Caco-2 (cell line): ENCODE measurements at regions not wholly inside any gene's neighbourhood (a gene's known extent, or its start where the extent isn't known, plus 50 kb on each side); places are given as distances from the start of the nearest gene placed in this dataset.

Experiments
- BruUV-seq: library from RNA; stranded (reverse); fragments of 400-500 nt; replicated peaks from 2 replicates; lab custom pipeline; 2021; lab: Mats Ljungman, UMichigan
- CTCF ChIA-PET: fragments of 300-600 bp; sonication (Branson Sonifier 250); formaldehyde crosslinking; loops from one replicate; lab custom pipeline; 2022; ENCODE audit warnings: antibody characterized with exemption; lab: Charles Lee
- POLR2A ChIA-PET: fragments of 300-600 bp; sonication (Branson Sonifier 250); formaldehyde crosslinking; loops from one replicate; lab custom pipeline; 2022; ENCODE audit warnings: antibody characterized with exemption; lab: Charles Lee
- DNase-seq, 2 experiments: peaks; one replicate each; pipeline versions ENCODE4 v3.0.0 to v3.0.0-alpha.2; 2020 to 2022
- H3K27me3 ChIP-seq: replicated peaks from 2 replicates; pipeline ENCODE4 v1.6.0; 2011; ENCODE audit warnings: low read length; ENCODE audit not compliant: control insufficient read depth, insufficient read depth
- H3K36me3 ChIP-seq: 2 replicates; pipeline ENCODE4 v1.5.1; 2011; ENCODE audit warnings: low read length; ENCODE audit not compliant: control insufficient read depth, insufficient read depth
- H3K4me1 ChIP-seq: fragments of 250-450 bp; sonication (Bioruptor Pico); 2 replicates; pipeline ENCODE4 v1.5.1; 2020; ENCODE audit warnings: mild to moderate bottlenecking
- H3K4me3 ChIP-seq: 2 replicates; pipeline ENCODE4 v1.5.1; 2011; ENCODE audit warnings: low read depth, mild to moderate bottlenecking, control low read depth, low read length
- H3K9me3 ChIP-seq: fragments of 250-450 bp; sonication (Bioruptor Pico); 2 replicates; pipeline ENCODE4 v1.5.1; 2020; ENCODE audit warnings: mild to moderate bottlenecking, moderate library complexity
- H3K27ac Mint-ChIP-seq: one replicate; pipeline ENCODE4 v1.8.0; 2022; ENCODE audit warnings: mixed read lengths; ENCODE audit not compliant: unreplicated experiment
- H3K27me3 Mint-ChIP-seq: one replicate; pipeline ENCODE4 v1.8.0; 2022; ENCODE audit warnings: mixed read lengths; ENCODE audit not compliant: insufficient read depth, unreplicated experiment
- H3K36me3 Mint-ChIP-seq: one replicate; pipeline ENCODE4 v1.8.0; 2022; ENCODE audit warnings: mild to moderate bottlenecking, mixed read lengths; ENCODE audit not compliant: insufficient read depth, unreplicated experiment
- H3K4me1 Mint-ChIP-seq: one replicate; pipeline ENCODE4 v1.8.0; 2022; ENCODE audit warnings: low read depth, mixed read lengths; ENCODE audit not compliant: unreplicated experiment
- H3K4me3 Mint-ChIP-seq: one replicate; pipeline ENCODE4 v1.8.0; 2022; ENCODE audit warnings: mild to moderate bottlenecking, moderate library complexity, mixed read lengths; ENCODE audit not compliant: unreplicated experiment
- H3K9me3 Mint-ChIP-seq: one replicate; pipeline ENCODE4 v1.8.0; 2022; ENCODE audit warnings: mixed read lengths; ENCODE audit not compliant: unreplicated experiment
- CTCF ChIP-seq, 2 experiments: fragments of 200-600 bp in 1 of 2; IDR thresholded peaks; 1 replicate in 1 of 2; 2 replicates in 1 of 2; pipeline versions ENCODE4 v1.5.1 to v1.8.0; 2011 to 2022; ENCODE audit warnings: antibody characterized with exemption in 1 of 2, control low read depth in 1 of 2, inconsistent platforms in 1 of 2, low read depth in 1 of 2, low read length in 1 of 2, mild to moderate bottlenecking in 1 of 2, moderate library complexity in 1 of 2; ENCODE audit not compliant: insufficient read depth in 1 of 2, severe bottlenecking in 1 of 2, unreplicated experiment in 1 of 2
- intact Hi-C: fragments of 100-400 bp; cut with micrococcal nuclease; formaldehyde crosslinking; loops from one replicate; pipeline ENCODE4 v1.10.0; 2022; ENCODE audit not compliant: unreplicated experiment

- TF ChIP-seq CTCF (IDR thresholded peaks at IDR 0.05; ENCODE audit: insufficient read depth in 1 of 2, low read depth in 1 of 2, low read length in 1 of 2, severe bottlenecking in 1 of 2, unreplicated experiment in 1 of 2), result no peak
- H3K27ac Mint-ChIP-seq, result no peak overlapping the region
- intact Hi-C loops, result no loop called here
- H3K36me3 Mint-ChIP-seq, result no peaks in the 10 kb centered on the region
- ChIA-PET POLR2A (no interaction called here), CTCF (no interaction called here)
- H3K9me3 Mint-ChIP-seq, result no peaks in the 10 kb centered on the region
- DNase-seq, result no peak
- H3K4me3 Mint-ChIP-seq, result no peak overlapping the region
- no TSS peak for BruUV-seq
- Histone ChIP-seq H3K36me3 (no peaks in the 10 kb centered on the region), H3K27me3 (no peaks in the 10 kb centered on the region), H3K4me3 (no peak overlapping the region), H3K4me1 (no peaks in the 10 kb centered on the region), H3K9me3 (no peaks in the 10 kb centered on the region)
- H3K4me1 Mint-ChIP-seq, result no peaks in the 10 kb centered on the region
- peaks cover 2% of the 10 kb centered on the region for H3K27me3 Mint-ChIP-seq
Observed at GRCh38 chr9:82745919-82746318, 317.0 kb downstream of the RASEF start.

- H3K27me3 Mint-ChIP-seq, result no peaks in the 10 kb centered on the region
- no peaks in the 10 kb centered on the region for H3K9me3 Mint-ChIP-seq
- no peaks in the 10 kb centered on the region for H3K4me1 Mint-ChIP-seq
- Histone ChIP-seq H3K9me3 (no peaks in the 10 kb centered on the region), H3K4me1 (no peaks in the 10 kb centered on the region), H3K4me3 (no peak overlapping the region), H3K27me3 (no peaks in the 10 kb centered on the region), H3K36me3 (no peaks in the 10 kb centered on the region)
- BruUV-seq, result no TSS peak
- TF ChIP-seq CTCF (IDR thresholded peaks at IDR 0.05; ENCODE audit: insufficient read depth in 1 of 2, low read depth in 1 of 2, low read length in 1 of 2, severe bottlenecking in 1 of 2, unreplicated experiment in 1 of 2), result no peak
- no peak for DNase-seq
- H3K4me3 Mint-ChIP-seq, result no peak overlapping the region
- no peak overlapping the region for H3K27ac Mint-ChIP-seq
- intact Hi-C loops, result no loop called here
- H3K36me3 Mint-ChIP-seq, result no peaks in the 10 kb centered on the region
- ChIA-PET POLR2A (no interaction called here), CTCF (no interaction called here)
Observed at GRCh38 chr9:82750411-82750913, 312.5 kb downstream of the RASEF start.

GRCh38 chr9:82757924-82758323 is 305.0 kb downstream of the RASEF start:
- Mint-ChIP-seq H3K4me1 (no peaks in the 10 kb centered on the region), H3K9me3 (no peaks in the 10 kb centered on the region), H3K27ac (no peak overlapping the region), H3K36me3 (no peaks in the 10 kb centered on the region), H3K4me3 (no peak overlapping the region), H3K27me3 (no peaks in the 10 kb centered on the region)
- no TSS peak for BruUV-seq
- POLR2A ChIA-PET, result interaction anchor here (0.7 kb wide), 1 partner anchor 654 kb away, joined by 4 read pairs; no protein-coding TSS in a partner anchor
- H3K9me3 ChIP-seq, result no peaks in the 10 kb centered on the region
- CTCF ChIA-PET, result no interaction called here
- no peak for TF ChIP-seq CTCF (IDR thresholded peaks at IDR 0.05; ENCODE audit: insufficient read depth in 1 of 2, low read depth in 1 of 2, low read length in 1 of 2, severe bottlenecking in 1 of 2, unreplicated experiment in 1 of 2)
- H3K4me3 ChIP-seq, result no peak overlapping the region
- H3K27me3 ChIP-seq, result no peaks in the 10 kb centered on the region
- intact Hi-C loops, result no loop called here
- no peaks in the 10 kb centered on the region for H3K4me1 ChIP-seq
- no peaks in the 10 kb centered on the region for H3K36me3 ChIP-seq
- no peak for DNase-seq
